Calu3 (cell line): ENCODE measurements at regions not wholly inside any gene's neighbourhood (a gene's known extent, or its start where the extent isn't known, plus 50 kb on each side); places are given as distances from the start of the nearest gene placed in this dataset.

Experiments used
- BruUV-seq: library from RNA; stranded (reverse); fragments of 400-500 nt; replicated peaks from 2 replicates; lab custom pipeline; 2021; lab: Mats Ljungman, UMichigan
- CTCF ChIA-PET: fragments of 300-600 bp; sonication (Branson Sonifier 250); formaldehyde crosslinking; loops from one replicate; lab custom pipeline; 2022; ENCODE audit warnings: antibody characterized with exemption; lab: Charles Lee
- DNase-seq: peaks from one replicate; pipeline ENCODE4 v3.0.0; 2022
- H3K27ac Mint-ChIP-seq: one replicate; pipeline ENCODE4 v1.8.0; 2022; ENCODE audit warnings: mixed read lengths; ENCODE audit not compliant: unreplicated experiment
- H3K27me3 Mint-ChIP-seq: one replicate; pipeline ENCODE4 v1.8.0; 2022; ENCODE audit warnings: mixed read lengths; ENCODE audit not compliant: unreplicated experiment
- H3K36me3 Mint-ChIP-seq: one replicate; pipeline ENCODE4 v1.8.0; 2022; ENCODE audit warnings: mild to moderate bottlenecking, moderate library complexity, mixed read lengths; ENCODE audit not compliant: insufficient read depth, unreplicated experiment
- H3K4me1 Mint-ChIP-seq: one replicate; pipeline ENCODE4 v1.8.0; 2022; ENCODE audit warnings: mild to moderate bottlenecking, low read depth, mixed read lengths; ENCODE audit not compliant: unreplicated experiment
- H3K4me3 Mint-ChIP-seq: one replicate; pipeline ENCODE4 v1.8.0; 2022; ENCODE audit warnings: mild to moderate bottlenecking, low read depth, moderate library complexity, mixed read lengths; ENCODE audit not compliant: unreplicated experiment
- H3K9me3 Mint-ChIP-seq: one replicate; pipeline ENCODE4 v1.8.0; 2022; ENCODE audit warnings: low read depth, mixed read lengths; ENCODE audit not compliant: unreplicated experiment
- CTCF ChIP-seq: fragments of 200-600 bp; IDR thresholded peaks from one replicate; pipeline ENCODE4 v1.8.0; 2022; ENCODE audit warnings: antibody characterized with exemption; ENCODE audit not compliant: unreplicated experiment
- intact Hi-C: fragments of 100-400 bp; cut with micrococcal nuclease; formaldehyde crosslinking; loops from one replicate; pipeline ENCODE4 v1.10.0; 2022; ENCODE audit not compliant: unreplicated experiment

- Mint-ChIP-seq H3K4me1 (no peaks in the 10 kb centered on the region), H3K27me3 (no peaks in the 10 kb centered on the region), H3K36me3 (no peaks in the 10 kb centered on the region), H3K4me3 (no peak overlapping the region), H3K9me3 (peaks cover 9% of the 10 kb centered on the region), H3K27ac (no peak overlapping the region)
- BruUV-seq, result no TSS peak
- no peak for DNase-seq
- intact Hi-C loops, result no loop called here
- TF ChIP-seq CTCF, result no peak
- CTCF ChIA-PET, result no interaction called here
Measured at GRCh38 chr11:106159836-106160235, 82.4 kb downstream of the AASDHPPT start.

- intact Hi-C loops, result no loop called here
- no peaks in the 10 kb centered on the region for H3K27me3 Mint-ChIP-seq
- no peak overlapping the region for H3K4me3 Mint-ChIP-seq
- no TSS peak for BruUV-seq
- H3K27ac Mint-ChIP-seq, result no peak overlapping the region
- TF ChIP-seq CTCF, result no peak
- no peaks in the 10 kb centered on the region for H3K36me3 Mint-ChIP-seq
- CTCF ChIA-PET, result interaction anchor here (0.7 kb wide), 1 partner anchor 585 kb away, joined by 3 read pairs; no protein-coding TSS in a partner anchor
- no peaks in the 10 kb centered on the region for H3K4me1 Mint-ChIP-seq
- no peak for DNase-seq
- H3K9me3 Mint-ChIP-seq, result peaks cover 9% of the 10 kb centered on the region
Measured at GRCh38 chr11:106160494-106160893, 83.0 kb downstream of the AASDHPPT start.

GRCh38 chr11:106161775-106162634 is 84.5 kb downstream of the AASDHPPT start:
- no TSS peak for BruUV-seq
- H3K4me3 Mint-ChIP-seq, result no peak overlapping the region
- H3K36me3 Mint-ChIP-seq, result no peaks in the 10 kb centered on the region
- intact Hi-C loops, result no loop called here
- no peak for DNase-seq
- no peak for TF ChIP-seq CTCF
- CTCF ChIA-PET, result no interaction called here
- peaks cover 15% of the 10 kb centered on the region for H3K9me3 Mint-ChIP-seq
- no peaks in the 10 kb centered on the region for H3K27me3 Mint-ChIP-seq
- no peaks in the 10 kb centered on the region for H3K4me1 Mint-ChIP-seq
- H3K27ac Mint-ChIP-seq, result no peak overlapping the region

- intact Hi-C loops, result no loop called here
- Mint-ChIP-seq H3K9me3 (peaks cover 19% of the 10 kb centered on the region), H3K4me1 (no peaks in the 10 kb centered on the region), H3K36me3 (no peaks in the 10 kb centered on the region), H3K27me3 (no peaks in the 10 kb centered on the region), H3K27ac (no peak overlapping the region), H3K4me3 (no peak overlapping the region)
- no peak for TF ChIP-seq CTCF
- no TSS peak for BruUV-seq
- CTCF ChIA-PET, result no interaction called here
- DNase-seq, result no peak
Measured at GRCh38 chr11:106167085-106167484, 89.6 kb downstream of the AASDHPPT start.
